ENCODE measurements at regions not wholly inside any gene's neighbourhood (a gene's known extent, or its start where the extent isn't known, plus 50 kb on each side); places are given as distances from the start of the nearest gene placed in this dataset.
A peak's percentile ranks its signal among the peaks of the same experiment; 100 is the strongest.

- no peak for DNase-seq
These were observed 431.0 kb upstream of the HTR2A start for GRCh38 chr13:47327861-47328260.

- no peak for DNase-seq
These were observed 429.2 kb upstream of the HTR2A start for GRCh38 chr13:47326061-47326460.

- DNase-seq, result no peak
These were observed 420.5 kb upstream of the HTR2A start for GRCh38 chr13:47317356-47317755.

GRCh38 chr13:47310401-47310800 lies 413.5 kb upstream of the HTR2A start:
- no peak for DNase-seq

- DNase-seq, result no peak
These were observed 410.1 kb upstream of the HTR2A start for GRCh38 chr13:47306991-47307390.

GRCh38 chr13:47303626-47304025 lies 406.8 kb upstream of the HTR2A start:
- no peak for DNase-seq

- no peak for DNase-seq
These were observed 402.5 kb upstream of the HTR2A start for GRCh38 chr13:47299304-47299703.

- DNase-seq, result no peak
These were observed 401.7 kb upstream of the HTR2A start for GRCh38 chr13:47298506-47298905.

GRCh38 chr13:47294691-47295090 lies 397.8 kb upstream of the HTR2A start:
- no peak for DNase-seq

- no peak for DNase-seq
These were observed 394.3 kb upstream of the HTR2A start for GRCh38 chr13:47291107-47291656.

- DNase-seq, result no peak
These were observed 392.7 kb upstream of the HTR2A start for GRCh38 chr13:47289567-47289966.

- DNase-seq, result no peak
These were observed 391.7 kb upstream of the HTR2A start for GRCh38 chr13:47288546-47288945.

- DNase-seq, result no peak
These were observed 390.5 kb upstream of the HTR2A start for GRCh38 chr13:47287291-47287751.

- no peak for DNase-seq
These were observed 385.1 kb upstream of the HTR2A start for GRCh38 chr13:47281991-47282390.

- no peak for DNase-seq
These were observed 383.1 kb upstream of the HTR2A start for GRCh38 chr13:47279920-47280319.

- DNase-seq, result no peak
These were observed 380.9 kb upstream of the HTR2A start for GRCh38 chr13:47277774-47278173.

- DNase-seq, result no peak
These were observed 371.4 kb upstream of the HTR2A start for GRCh38 chr13:47268270-47268669.

GRCh38 chr13:47258384-47258783 lies 361.5 kb upstream of the HTR2A start:
- DNase-seq, result no peak

GRCh38 chr13:47256618-47257017 lies 359.8 kb upstream of the HTR2A start:
- no peak for DNase-seq

- DNase-seq, result no peak
These were observed 355.8 kb upstream of the HTR2A start for GRCh38 chr13:47252627-47253026.

- no peak for DNase-seq
These were observed 354.9 kb upstream of the HTR2A start for GRCh38 chr13:47251771-47252170.

- DNase-seq, result peak; percentile 66
These were observed 353.3 kb upstream of the HTR2A start for GRCh38 chr13:47250146-47250545.

- no peak for DNase-seq
These were observed 352.4 kb upstream of the HTR2A start for GRCh38 chr13:47249266-47249665.

GRCh38 chr13:47241446-47241845 lies 344.6 kb upstream of the HTR2A start:
- DNase-seq, result no peak

- no peak for DNase-seq
These were observed 342.2 kb upstream of the HTR2A start for GRCh38 chr13:47239025-47239424.
